Esophagus muscularis mucosa (tissue), 4 donors: ENCODE measurements at regions not wholly inside any gene's neighbourhood (a gene's known extent, or its start where the extent isn't known, plus 50 kb on each side); places are given as distances from the start of the nearest gene placed in this dataset.

Source experiments
- EP300 ChIP-seq: sonication (generic); formaldehyde crosslinking; IDR thresholded peaks from one replicate; pipeline ENCODE4 v1.6.1; 2017; ENCODE audit warnings: antibody characterized with exemption
- POLR2A ChIP-seq: fragments of 450-650 bp; IDR thresholded peaks from one replicate; pipeline ENCODE4 v1.6.1; 2017; ENCODE audit warnings: antibody characterized with exemption, moderate library complexity, mild to moderate bottlenecking, low read depth
- POLR2AphosphoS5 ChIP-seq, 2 donors: sonication (generic); formaldehyde crosslinking; IDR thresholded peaks; one replicate each; pipeline ENCODE4 v1.6.1; 2017; ENCODE audit warnings: antibody characterized with exemption in 2 of 2
- TF ChIP-seq, protein P1 (sequence below), 3 experiments: fragments of 200-600 bp in 2 of 3; fragments of 450-650 bp in 1 of 3; sonication (generic) in 2 of 3; IDR thresholded peaks; one replicate each; pipeline ENCODE4 v1.5.1; 2017 to 2019; ENCODE audit warnings: antibody characterized with exemption in 3 of 3, mild to moderate bottlenecking in 2 of 3, moderate library complexity in 1 of 3

- TF ChIP-seq, protein P1, sequence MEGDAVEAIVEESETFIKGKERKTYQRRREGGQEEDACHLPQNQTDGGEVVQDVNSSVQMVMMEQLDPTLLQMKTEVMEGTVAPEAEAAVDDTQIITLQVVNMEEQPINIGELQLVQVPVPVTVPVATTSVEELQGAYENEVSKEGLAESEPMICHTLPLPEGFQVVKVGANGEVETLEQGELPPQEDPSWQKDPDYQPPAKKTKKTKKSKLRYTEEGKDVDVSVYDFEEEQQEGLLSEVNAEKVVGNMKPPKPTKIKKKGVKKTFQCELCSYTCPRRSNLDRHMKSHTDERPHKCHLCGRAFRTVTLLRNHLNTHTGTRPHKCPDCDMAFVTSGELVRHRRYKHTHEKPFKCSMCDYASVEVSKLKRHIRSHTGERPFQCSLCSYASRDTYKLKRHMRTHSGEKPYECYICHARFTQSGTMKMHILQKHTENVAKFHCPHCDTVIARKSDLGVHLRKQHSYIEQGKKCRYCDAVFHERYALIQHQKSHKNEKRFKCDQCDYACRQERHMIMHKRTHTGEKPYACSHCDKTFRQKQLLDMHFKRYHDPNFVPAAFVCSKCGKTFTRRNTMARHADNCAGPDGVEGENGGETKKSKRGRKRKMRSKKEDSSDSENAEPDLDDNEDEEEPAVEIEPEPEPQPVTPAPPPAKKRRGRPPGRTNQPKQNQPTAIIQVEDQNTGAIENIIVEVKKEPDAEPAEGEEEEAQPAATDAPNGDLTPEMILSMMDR (IDR thresholded peaks at IDR 0.05), result no peak
- TF ChIP-seq POLR2A, result no peak
- TF ChIP-seq POLR2AphosphoS5 (IDR thresholded peaks at IDR 0.05), result no peak
- no peak for TF ChIP-seq EP300
These were observed 138.8 kb downstream of the PCSK1 start for GRCh38 chr5:96293966-96294883.
